WTC11 (cell line): ENCODE measurements at regions not wholly inside any gene's neighbourhood (a gene's known extent, or its start where the extent isn't known, plus 50 kb on each side); places are given as distances from the start of the nearest gene placed in this dataset.

Experiments used
- AFF4 ChIP-seq: sonication (generic); formaldehyde crosslinking; IDR thresholded peaks from 2 replicates; pipeline ENCODE4 v1.8.1; 2023; ENCODE audit warnings: mild to moderate bottlenecking, missing genetic modification reagents, borderline replicate concordance
- CTCF ChIP-seq: fragments of 200-600 bp; IDR thresholded peaks from 2 replicates; pipeline ENCODE4 v1.8.0; 2022; ENCODE audit warnings: antibody characterized with exemption

GRCh38 chr22:49418341-49418894 lies 409.3 kb downstream of the BRD1 start:
- TF ChIP-seq AFF4 (CRISPR knock-in tag) (no peak), CTCF (no peak)
